Activated CD4-positive, alpha-beta memory T cell treated with anti-CD3 and anti-CD28 coated beads for 36 hours (primary cell): ENCODE measurements at regions not wholly inside any gene's neighbourhood (a gene's known extent, or its start where the extent isn't known, plus 50 kb on each side); places are given as distances from the start of the nearest gene placed in this dataset.
"Not testable (repeated sequence)": the region's sequence is repeated elsewhere in the genome, so short reads cannot be mapped to it uniquely, and the experiment has no call there.

Source experiments
- CTCF ChIA-PET: fragments of 350-600 bp; sonication (Branson Sonifier 250); formaldehyde crosslinking; loops from one replicate; lab custom pipeline; 2021; ENCODE audit warnings: antibody characterized with exemption, inconsistent platforms; lab: Charles Lee
- POLR2A ChIA-PET: fragments of 350-600 bp; sonication (Branson Sonifier 250); formaldehyde crosslinking; loops from one replicate; lab custom pipeline; 2021; ENCODE audit warnings: antibody characterized with exemption; lab: Charles Lee
- DNase-seq: peaks from one replicate; pipeline ENCODE4 v3.0.0-alpha.2; 2020
- H3K27ac Mint-ChIP-seq: one replicate; pipeline ENCODE4 v1.8.0; 2021; ENCODE audit warnings: mixed read lengths
- H3K27me3 Mint-ChIP-seq: one replicate; pipeline ENCODE4 v1.8.0; 2021; ENCODE audit warnings: mixed read lengths
- H3K36me3 Mint-ChIP-seq: one replicate; pipeline ENCODE4 v1.8.0; 2021; ENCODE audit warnings: mixed read lengths
- H3K4me1 Mint-ChIP-seq: one replicate; pipeline ENCODE4 v1.8.0; 2021; ENCODE audit warnings: low read depth, mixed read lengths
- H3K4me3 Mint-ChIP-seq: one replicate; pipeline ENCODE4 v1.8.0; 2021; ENCODE audit warnings: mild to moderate bottlenecking, mixed read lengths
- H3K9me3 Mint-ChIP-seq: one replicate; pipeline ENCODE4 v1.8.0; 2021; ENCODE audit warnings: mixed read lengths
- intact Hi-C: fragments of 100-400 bp; cut with micrococcal nuclease; formaldehyde crosslinking; loops from one replicate; pipeline ENCODE4 v1.15.1; 2023

DNA sequence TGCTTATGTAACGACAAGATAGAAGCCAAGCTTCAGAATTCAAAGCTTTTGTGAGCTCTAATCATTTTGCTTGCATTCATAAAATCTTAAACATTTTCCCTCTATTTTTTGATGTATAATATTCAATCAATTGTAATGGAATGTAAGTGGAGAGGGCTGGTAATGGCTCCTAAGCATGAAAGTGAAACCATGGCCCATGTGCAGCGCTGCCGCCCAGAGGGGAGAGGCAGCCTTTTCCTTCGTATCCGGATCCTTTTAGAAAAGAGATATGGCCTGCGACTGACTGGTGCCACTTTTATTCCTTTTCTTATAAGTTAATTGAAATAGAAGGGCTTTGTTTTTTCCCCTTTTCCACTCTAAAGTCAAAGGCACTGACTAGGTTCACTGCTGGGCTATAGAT lies 178.9 kb upstream of the POMZP3 start:
- H3K9me3 Mint-ChIP-seq, H3K36me3 Mint-ChIP-seq, POLR2A ChIA-PET, H3K27ac Mint-ChIP-seq, DNase-seq, H3K27me3 Mint-ChIP-seq, intact Hi-C loops, H3K4me3 Mint-ChIP-seq, H3K4me1 Mint-ChIP-seq, CTCF ChIA-PET: not testable (repeated sequence)

DNA sequence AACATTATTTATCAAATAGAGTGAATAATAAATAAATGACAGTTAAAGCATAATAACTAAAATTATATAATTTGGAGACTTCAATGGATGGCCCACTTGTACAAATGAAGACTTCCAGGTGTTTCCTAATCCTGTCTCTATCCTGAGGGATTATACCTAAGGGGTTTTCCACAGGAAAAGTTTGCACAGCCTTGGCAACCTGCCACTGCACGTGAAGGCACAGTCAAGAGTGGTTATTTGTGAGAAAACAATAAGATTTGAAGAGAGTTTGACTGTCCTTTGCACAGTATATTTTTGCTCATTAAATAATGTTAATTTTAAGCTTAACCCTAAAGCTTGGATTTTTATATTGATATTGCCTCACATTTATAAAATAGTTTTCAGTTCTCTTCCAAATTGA lies 178.2 kb upstream of the POMZP3 start:
- DNase-seq, H3K27me3 Mint-ChIP-seq, H3K4me1 Mint-ChIP-seq, H3K36me3 Mint-ChIP-seq, POLR2A ChIA-PET, intact Hi-C loops, H3K27ac Mint-ChIP-seq, H3K4me3 Mint-ChIP-seq, H3K9me3 Mint-ChIP-seq, CTCF ChIA-PET: not testable (repeated sequence)

DNA sequence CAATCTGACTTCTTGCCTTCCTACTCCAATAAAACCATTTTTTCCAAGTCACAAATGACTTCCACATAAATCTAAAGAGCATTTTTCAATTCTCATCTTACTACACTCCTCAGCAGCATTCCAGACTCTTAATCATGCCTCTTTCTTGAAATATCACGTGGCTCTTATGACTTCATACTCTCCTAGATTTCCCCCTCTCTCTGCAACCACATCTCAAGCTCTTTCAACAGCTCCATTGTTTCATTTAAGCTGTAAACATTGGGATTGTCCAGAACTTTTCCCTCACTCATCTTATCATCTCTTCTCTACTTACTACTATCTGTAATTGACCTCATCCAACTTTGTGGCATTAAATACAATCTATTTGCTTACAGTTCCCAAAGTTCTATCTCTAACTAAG lies 170.6 kb upstream of the POMZP3 start:
- H3K36me3 Mint-ChIP-seq, intact Hi-C loops, H3K27me3 Mint-ChIP-seq, H3K4me3 Mint-ChIP-seq, H3K4me1 Mint-ChIP-seq, DNase-seq, CTCF ChIA-PET, H3K27ac Mint-ChIP-seq, H3K9me3 Mint-ChIP-seq, POLR2A ChIA-PET: not testable (repeated sequence)

DNA sequence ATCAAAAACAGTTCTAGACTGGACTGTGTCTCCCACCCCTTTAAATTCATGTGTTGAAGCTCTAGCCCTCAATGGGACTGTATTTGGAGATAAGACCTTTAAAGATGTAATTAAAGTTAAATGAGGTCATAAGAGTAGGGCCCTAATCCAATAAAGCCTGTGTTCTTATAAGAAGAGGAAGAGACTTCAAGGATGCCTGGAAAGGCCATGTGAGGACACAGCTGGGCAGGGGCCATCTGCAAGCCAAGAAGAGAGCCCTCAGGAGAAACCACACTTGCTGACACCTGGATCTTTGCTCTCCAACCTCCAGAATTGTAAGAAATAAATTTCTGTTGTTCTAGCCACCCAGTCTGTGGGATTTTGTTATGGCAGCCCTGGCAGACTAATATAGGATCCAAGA lies 153.6 kb upstream of the POMZP3 start:
- H3K4me1 Mint-ChIP-seq, H3K4me3 Mint-ChIP-seq, POLR2A ChIA-PET, intact Hi-C loops, CTCF ChIA-PET, DNase-seq, H3K27me3 Mint-ChIP-seq, H3K9me3 Mint-ChIP-seq, H3K27ac Mint-ChIP-seq, H3K36me3 Mint-ChIP-seq: not testable (repeated sequence)

DNA sequence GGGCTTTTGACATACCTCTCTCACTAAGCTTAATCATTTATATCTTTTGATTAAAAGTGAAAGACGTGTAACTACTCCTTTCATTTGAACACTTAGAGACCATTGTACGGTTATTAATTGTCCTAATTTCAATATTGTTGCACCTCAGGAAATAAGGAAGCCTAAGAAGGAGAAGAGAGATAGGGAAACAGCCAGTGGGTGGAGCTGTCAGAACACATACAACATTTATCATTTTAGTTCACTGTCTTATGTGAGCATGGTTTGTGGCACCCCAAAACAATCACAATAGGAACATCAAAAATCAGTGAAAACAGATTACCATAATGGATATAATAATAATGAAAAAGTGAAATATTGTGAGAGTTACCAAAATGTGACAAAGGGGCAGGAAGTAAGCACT lies 147.2 kb upstream of the POMZP3 start:
- H3K27me3 Mint-ChIP-seq, H3K36me3 Mint-ChIP-seq, POLR2A ChIA-PET, intact Hi-C loops, H3K4me3 Mint-ChIP-seq, H3K4me1 Mint-ChIP-seq, H3K27ac Mint-ChIP-seq, DNase-seq, CTCF ChIA-PET, H3K9me3 Mint-ChIP-seq: not testable (repeated sequence)

DNA sequence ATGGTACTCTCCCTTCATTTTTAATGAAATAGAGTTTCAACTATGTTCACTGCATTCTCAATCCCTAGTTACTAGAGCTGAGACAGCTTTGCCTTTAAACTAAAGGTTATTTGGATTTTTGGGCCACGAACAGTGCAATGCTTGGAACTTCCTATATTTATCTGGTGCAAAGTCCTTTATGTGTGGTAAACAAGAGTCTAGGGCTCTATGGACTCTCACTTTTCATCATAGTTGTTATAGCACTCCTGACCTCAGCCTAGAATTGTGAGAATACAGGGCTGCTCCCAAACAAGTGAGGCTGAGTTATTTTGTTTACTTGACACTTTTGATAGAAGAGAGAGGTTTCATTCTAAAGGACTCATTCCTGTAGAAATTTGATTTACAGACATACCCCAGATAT lies 144.9 kb upstream of the POMZP3 start:
- DNase-seq, H3K4me3 Mint-ChIP-seq, H3K4me1 Mint-ChIP-seq, H3K9me3 Mint-ChIP-seq, H3K36me3 Mint-ChIP-seq, intact Hi-C loops, H3K27ac Mint-ChIP-seq, CTCF ChIA-PET, H3K27me3 Mint-ChIP-seq, POLR2A ChIA-PET: not testable (repeated sequence)

DNA sequence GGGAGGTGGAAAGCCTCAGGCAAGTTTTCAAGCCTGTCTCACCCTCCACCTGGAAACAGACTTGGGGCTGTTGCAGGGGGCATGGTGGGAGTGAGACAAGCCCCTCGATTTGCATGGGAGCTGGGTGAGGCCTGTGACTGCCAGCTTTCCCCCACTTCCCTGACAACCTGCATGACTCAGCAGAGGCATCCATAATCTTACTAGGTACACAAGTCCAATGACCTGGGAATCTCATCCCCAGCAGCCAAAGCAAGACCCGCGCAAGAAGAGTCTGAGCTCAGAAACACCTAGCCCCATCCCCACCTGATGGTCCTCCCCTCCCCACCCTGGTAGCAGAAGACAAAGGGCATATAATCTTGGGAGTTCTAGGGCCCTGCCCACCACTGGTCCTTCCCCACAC lies 136.9 kb upstream of the POMZP3 start:
- POLR2A ChIA-PET, CTCF ChIA-PET, H3K27ac Mint-ChIP-seq, DNase-seq, H3K36me3 Mint-ChIP-seq, intact Hi-C loops, H3K4me1 Mint-ChIP-seq, H3K4me3 Mint-ChIP-seq, H3K27me3 Mint-ChIP-seq: not testable (repeated sequence)
- H3K9me3 Mint-ChIP-seq: peaks cover 16% of the 10 kb centered on the region

DNA sequence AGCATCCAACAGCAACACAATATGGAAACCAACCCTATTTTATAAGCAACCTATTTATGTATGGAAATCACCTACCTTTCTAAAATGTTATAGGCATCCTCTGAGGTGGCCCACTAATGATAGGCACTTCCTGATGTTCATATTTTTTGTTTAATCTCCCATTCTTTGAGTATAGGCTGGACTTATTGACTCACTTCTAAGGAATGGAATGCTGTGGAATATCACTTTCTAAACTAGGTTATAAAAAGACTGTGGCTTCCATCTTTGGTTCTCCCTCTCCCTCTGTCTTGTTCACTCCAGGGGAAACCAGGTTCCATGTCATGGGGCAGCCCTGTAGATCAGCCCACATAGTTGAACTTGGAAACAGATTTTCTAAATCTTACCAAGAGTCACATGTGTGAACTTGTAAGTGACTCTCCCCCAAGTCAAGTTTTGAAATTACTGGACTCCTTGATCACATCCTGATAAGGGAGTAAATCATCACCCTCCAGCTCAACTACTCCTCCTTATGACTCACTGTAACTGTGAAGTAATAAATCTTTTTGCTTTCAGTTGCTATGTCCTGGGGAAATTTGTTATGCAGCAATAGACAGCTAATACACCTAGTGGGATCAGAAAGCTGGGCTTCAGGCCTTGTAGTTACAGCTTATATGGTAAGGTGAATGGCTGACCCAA lies 133.6 kb upstream of the POMZP3 start:
- CTCF ChIA-PET, H3K4me1 Mint-ChIP-seq, DNase-seq, H3K27ac Mint-ChIP-seq, intact Hi-C loops, POLR2A ChIA-PET, H3K4me3 Mint-ChIP-seq, H3K36me3 Mint-ChIP-seq, H3K27me3 Mint-ChIP-seq: not testable (repeated sequence)
- peaks cover 13% of the 10 kb centered on the region for H3K9me3 Mint-ChIP-seq

DNA sequence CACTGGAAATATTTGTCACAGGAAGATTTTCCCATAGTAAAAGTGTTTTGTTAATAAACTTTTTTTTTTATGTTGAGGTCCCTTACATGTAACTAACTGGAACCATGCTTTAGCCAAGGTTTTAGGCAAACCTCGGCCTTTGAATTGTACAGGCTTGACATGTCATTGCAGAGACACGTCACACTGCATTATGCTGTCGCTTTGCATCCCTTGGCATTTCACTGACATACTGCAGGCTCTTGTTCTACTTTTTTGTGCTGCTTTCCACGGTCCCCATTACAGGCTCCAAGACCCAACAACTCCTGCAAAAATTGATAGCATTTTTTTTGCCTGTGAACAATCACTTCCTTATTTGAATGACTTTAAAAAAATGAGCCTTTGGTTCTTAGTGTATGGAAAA lies 112.5 kb upstream of the POMZP3 start:
- H3K27ac Mint-ChIP-seq, H3K4me3 Mint-ChIP-seq, CTCF ChIA-PET, DNase-seq, H3K36me3 Mint-ChIP-seq, H3K27me3 Mint-ChIP-seq, intact Hi-C loops, H3K4me1 Mint-ChIP-seq, H3K9me3 Mint-ChIP-seq: not testable (repeated sequence)
- POLR2A ChIA-PET: interaction anchor here (0.7 kb wide), 1 partner anchor 20 kb away, joined by 3 read pairs; no protein-coding TSS in a partner anchor

DNA sequence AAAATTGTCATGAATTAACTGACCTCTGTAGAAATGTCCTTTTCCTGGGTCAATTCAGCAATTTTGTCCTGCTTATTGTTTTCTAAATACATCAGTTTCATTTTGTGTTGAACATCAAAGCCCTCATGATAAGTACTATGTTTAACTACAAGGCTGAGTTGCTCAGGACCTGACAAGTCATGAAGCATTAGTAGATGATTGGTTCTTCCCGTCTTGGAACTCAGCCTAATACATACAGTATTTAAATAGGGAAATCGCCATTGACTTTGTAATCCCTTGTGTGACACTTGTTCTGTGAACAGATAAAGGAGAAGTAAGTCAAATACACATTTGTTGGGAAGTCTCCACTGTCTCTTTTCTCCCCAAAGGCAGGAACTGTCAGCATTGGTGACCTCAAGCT lies 109.6 kb upstream of the POMZP3 start:
- H3K9me3 Mint-ChIP-seq, POLR2A ChIA-PET, H3K27ac Mint-ChIP-seq, DNase-seq, H3K4me1 Mint-ChIP-seq, H3K27me3 Mint-ChIP-seq, H3K4me3 Mint-ChIP-seq, intact Hi-C loops, H3K36me3 Mint-ChIP-seq, CTCF ChIA-PET: not testable (repeated sequence)

DNA sequence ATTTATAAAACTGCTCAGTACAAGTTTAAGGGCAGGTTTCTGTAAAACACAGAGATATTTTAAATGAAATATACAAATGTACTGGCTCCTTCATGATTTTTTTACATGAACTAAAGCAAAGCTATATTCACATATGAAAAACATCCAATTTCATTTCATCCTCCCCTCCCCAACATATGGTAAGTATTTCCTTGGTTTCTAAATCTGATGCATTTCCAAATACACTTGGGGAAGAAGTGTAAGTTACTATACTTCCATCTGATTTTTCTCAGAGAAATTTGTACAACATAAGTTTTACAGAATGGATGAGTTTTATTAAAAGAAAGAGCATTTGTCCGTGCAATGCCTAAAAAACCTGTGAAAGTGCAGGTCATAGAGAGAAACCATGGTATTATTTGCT lies 109.0 kb upstream of the POMZP3 start:
- H3K4me1 Mint-ChIP-seq, DNase-seq, H3K36me3 Mint-ChIP-seq, H3K9me3 Mint-ChIP-seq, H3K4me3 Mint-ChIP-seq, CTCF ChIA-PET, H3K27ac Mint-ChIP-seq, H3K27me3 Mint-ChIP-seq, POLR2A ChIA-PET, intact Hi-C loops: not testable (repeated sequence)

DNA sequence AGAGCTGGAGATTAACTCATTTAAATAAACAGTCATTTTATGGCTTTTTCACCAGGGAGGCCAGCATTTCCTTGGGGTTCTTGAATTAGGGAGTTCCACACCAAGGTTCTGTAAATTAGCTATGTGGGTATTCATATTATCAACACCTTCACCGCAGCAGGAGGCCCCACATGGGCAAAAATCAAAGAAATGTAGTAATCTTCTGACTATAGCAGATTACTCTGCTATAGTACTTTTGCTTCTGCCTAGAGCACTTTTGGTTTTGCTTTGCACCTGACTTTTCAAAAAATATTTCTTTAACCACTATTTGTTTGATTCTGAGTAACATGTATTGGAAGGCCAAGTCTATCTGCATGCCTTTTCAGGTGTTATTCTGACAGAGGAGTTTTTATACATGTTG lies 108.6 kb upstream of the POMZP3 start:
- H3K27ac Mint-ChIP-seq, H3K27me3 Mint-ChIP-seq, intact Hi-C loops, H3K9me3 Mint-ChIP-seq, POLR2A ChIA-PET, H3K4me1 Mint-ChIP-seq, H3K4me3 Mint-ChIP-seq, CTCF ChIA-PET, DNase-seq, H3K36me3 Mint-ChIP-seq: not testable (repeated sequence)

DNA sequence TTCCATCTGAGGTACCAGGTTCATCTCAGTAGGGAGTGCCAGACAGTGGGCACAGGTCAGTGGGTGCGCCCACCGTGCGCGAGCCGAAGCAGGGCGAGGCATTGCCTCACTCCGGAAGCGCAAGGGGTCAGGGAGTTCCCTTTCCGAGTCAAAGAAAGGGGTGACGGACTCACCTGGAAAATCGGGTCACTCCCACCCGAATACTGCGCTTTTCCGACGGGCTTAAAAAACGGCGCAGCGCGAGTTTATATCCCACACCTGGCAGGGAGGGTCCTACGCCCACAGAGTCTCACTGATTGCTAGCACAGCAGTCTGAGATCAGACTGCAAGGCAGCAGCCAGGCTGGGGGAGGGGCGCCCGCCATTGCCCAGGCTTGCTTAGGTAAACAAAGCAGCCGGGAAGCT lies 101.5 kb upstream of the POMZP3 start:
- CTCF ChIA-PET, DNase-seq, POLR2A ChIA-PET, H3K9me3 Mint-ChIP-seq, intact Hi-C loops, H3K27me3 Mint-ChIP-seq, H3K4me1 Mint-ChIP-seq, H3K27ac Mint-ChIP-seq, H3K4me3 Mint-ChIP-seq, H3K36me3 Mint-ChIP-seq: not testable (repeated sequence)
